WTC11 (cell line): ENCODE measurements at regions not wholly inside any gene's neighbourhood (a gene's known extent, or its start where the extent isn't known, plus 50 kb on each side); places are given as distances from the start of the nearest gene placed in this dataset.
"Not testable (repeated sequence)": the region's sequence is repeated elsewhere in the genome, so short reads cannot be mapped to it uniquely, and the experiment has no call there.

ENCODE experiments used
- ATAC-seq: fragments of 200-7000 bp; cut with Tn5 transposase; 2 replicates; pipeline ENCODE4 v1.10.0; 2021; ENCODE audit warnings: mild to moderate bottlenecking, moderate library complexity
- CTCF ChIA-PET: fragments of 300-600 bp; sonication (Branson Sonifier 250); formaldehyde crosslinking; loops from one replicate; lab custom pipeline; 2021; ENCODE audit warnings: antibody characterized with exemption; lab: Charles Lee
- POLR2A ChIA-PET: fragments of 350-600 bp; sonication (Branson Sonifier 250); formaldehyde crosslinking; loops from one replicate; lab custom pipeline; 2021; ENCODE audit warnings: antibody characterized with exemption; lab: Charles Lee
- DNase-seq: peaks from one replicate; pipeline ENCODE4 v3.0.0; 2021; ENCODE audit warnings: low spot score
- H3K27ac Mint-ChIP-seq: 2 replicates; pipeline ENCODE4 v1.8.0; 2021; ENCODE audit warnings: mixed read lengths
- H3K27me3 Mint-ChIP-seq: 2 replicates; pipeline ENCODE4 v1.8.0; 2021; ENCODE audit warnings: low read depth, mild to moderate bottlenecking, moderate library complexity, mixed read lengths
- H3K36me3 Mint-ChIP-seq: 2 replicates; pipeline ENCODE4 v1.8.0; 2021; ENCODE audit warnings: mixed read lengths
- H3K4me1 Mint-ChIP-seq: 2 replicates; pipeline ENCODE4 v1.8.0; 2022; ENCODE audit warnings: mixed read lengths
- H3K4me3 Mint-ChIP-seq: 2 replicates; pipeline ENCODE4 v1.8.0; 2021; ENCODE audit warnings: mild to moderate bottlenecking, moderate library complexity, mixed read lengths
- H3K9me3 Mint-ChIP-seq: 2 replicates; pipeline ENCODE4 v1.8.0; 2021; ENCODE audit warnings: mixed read lengths
- CBFB ChIP-seq: sonication (generic); formaldehyde crosslinking; IDR thresholded peaks from 2 replicates; pipeline ENCODE4 v1.8.1; 2022; ENCODE audit warnings: mild to moderate bottlenecking, low read depth, missing genetic modification reagents
- CREM ChIP-seq: sonication (generic); formaldehyde crosslinking; IDR thresholded peaks from 2 replicates; pipeline ENCODE4 v1.8.1; 2022; ENCODE audit warnings: mild to moderate bottlenecking, missing genetic modification reagents, moderate library complexity
- ELF4 ChIP-seq: sonication (generic); formaldehyde crosslinking; IDR thresholded peaks from 2 replicates; pipeline ENCODE4 v1.8.1; 2022; ENCODE audit warnings: low read depth, mild to moderate bottlenecking, moderate library complexity, missing genetic modification reagents
- EMX1 ChIP-seq: fragments of 250-450 bp; sonication (Bioruptor Pico); IDR thresholded peaks from 2 replicates; pipeline ENCODE4 v1.8.0; 2021; ENCODE audit warnings: mild to moderate bottlenecking
- ESRRA ChIP-seq: sonication (generic); formaldehyde crosslinking; IDR thresholded peaks from 2 replicates; pipeline ENCODE4 v1.8.1; 2022; ENCODE audit warnings: mild to moderate bottlenecking, missing genetic modification reagents, borderline replicate concordance
- ETV6 ChIP-seq: sonication (generic); formaldehyde crosslinking; IDR thresholded peaks from 2 replicates; pipeline ENCODE4 v1.8.1; 2022; ENCODE audit warnings: mild to moderate bottlenecking, missing genetic modification reagents
- FOXJ3 ChIP-seq: sonication (generic); formaldehyde crosslinking; IDR thresholded peaks from 2 replicates; pipeline ENCODE4 v1.9.0; 2021; ENCODE audit warnings: missing genetic modification reagents, mild to moderate bottlenecking, borderline replicate concordance
- FOXP1 ChIP-seq: sonication (generic); formaldehyde crosslinking; IDR thresholded peaks from 2 replicates; pipeline ENCODE4 v1.8.0; 2022; ENCODE audit warnings: missing genetic modification reagents, mild to moderate bottlenecking, moderate library complexity, borderline replicate concordance
- GABPB1 ChIP-seq: sonication (generic); formaldehyde crosslinking; IDR thresholded peaks from 2 replicates; pipeline ENCODE4 v1.8.1; 2023; ENCODE audit warnings: mild to moderate bottlenecking, missing genetic modification reagents
- NR2C2 ChIP-seq: sonication (generic); formaldehyde crosslinking; IDR thresholded peaks from 2 replicates; pipeline ENCODE4 v1.8.0; 2022; ENCODE audit warnings: mild to moderate bottlenecking, missing genetic modification reagents
- OVOL2 ChIP-seq: fragments of 250-450 bp; sonication (Bioruptor Pico); IDR thresholded peaks from 2 replicates; pipeline ENCODE4 v1.9.0; 2021; ENCODE audit warnings: mild to moderate bottlenecking, borderline replicate concordance
- RELA ChIP-seq: sonication (generic); formaldehyde crosslinking; IDR thresholded peaks from 2 replicates; pipeline ENCODE4 v1.8.1; 2022; ENCODE audit warnings: missing genetic modification reagents, mild to moderate bottlenecking, borderline replicate concordance
- RORB ChIP-seq: fragments of 250-450 bp; sonication (Bioruptor Pico); IDR thresholded peaks from 2 replicates; pipeline ENCODE4 v1.9.0; 2021; ENCODE audit warnings: mild to moderate bottlenecking
- SP1 ChIP-seq: sonication (generic); formaldehyde crosslinking; conservative IDR thresholded peaks from 2 replicates; pipeline ENCODE4 v1.8.1; 2022; ENCODE audit warnings: missing genetic modification reagents
- ZNF138 ChIP-seq: sonication (generic); formaldehyde crosslinking; conservative IDR thresholded peaks from 2 replicates; pipeline ENCODE4 v1.8.1; 2022; ENCODE audit warnings: mild to moderate bottlenecking, moderate library complexity, missing genetic modification reagents
- ZNF263 ChIP-seq: sonication (generic); formaldehyde crosslinking; IDR thresholded peaks from 2 replicates; pipeline ENCODE4 v1.8.1; 2022; ENCODE audit warnings: low read depth, mild to moderate bottlenecking, moderate library complexity, missing genetic modification reagents
- ZNF396 ChIP-seq: fragments of 250-450 bp; sonication (Bioruptor Pico); IDR thresholded peaks from 2 replicates; pipeline ENCODE4 v1.8.0; 2021; ENCODE audit warnings: mild to moderate bottlenecking, moderate library complexity, borderline replicate concordance
- TF ChIP-seq, protein P1 (sequence below): sonication (generic); formaldehyde crosslinking; IDR thresholded peaks from 2 replicates; pipeline ENCODE4 v1.8.1; 2022; ENCODE audit warnings: mild to moderate bottlenecking, moderate library complexity, missing genetic modification reagents
- TF ChIP-seq, protein P2 (sequence below): sonication (generic); formaldehyde crosslinking; IDR thresholded peaks from 2 replicates; pipeline ENCODE4 v1.8.0; 2023; ENCODE audit warnings: missing genetic modification reagents
- TF ChIP-seq, protein P3 (sequence below): sonication (generic); formaldehyde crosslinking; IDR thresholded peaks from 2 replicates; pipeline ENCODE4 v1.8.1; 2022; ENCODE audit warnings: low read depth, mild to moderate bottlenecking, moderate library complexity, missing genetic modification reagents, borderline replicate concordance
- TF ChIP-seq, protein P4 (sequence below): sonication (generic); formaldehyde crosslinking; IDR thresholded peaks from 2 replicates; pipeline ENCODE4 v1.8.1; 2023; ENCODE audit warnings: mild to moderate bottlenecking, moderate library complexity, missing genetic modification reagents
- TF ChIP-seq, protein P5 (sequence below): sonication (generic); formaldehyde crosslinking; IDR thresholded peaks from 2 replicates; pipeline ENCODE4 v1.8.0; 2022; ENCODE audit warnings: mild to moderate bottlenecking, missing genetic modification reagents
- TF ChIP-seq, protein P6 (sequence below): sonication (generic); formaldehyde crosslinking; IDR thresholded peaks from 2 replicates; pipeline ENCODE4 v1.8.0; 2022; ENCODE audit warnings: mild to moderate bottlenecking, missing genetic modification reagents
- TF ChIP-seq, protein P7 (sequence below): sonication (generic); formaldehyde crosslinking; IDR thresholded peaks from 2 replicates; pipeline ENCODE4 v1.8.1; 2022; ENCODE audit warnings: mild to moderate bottlenecking, missing genetic modification reagents, moderate library complexity, borderline replicate concordance
- TF ChIP-seq, protein P8 (sequence below): sonication (generic); formaldehyde crosslinking; IDR thresholded peaks from 2 replicates; pipeline ENCODE4 v1.8.1; 2023; ENCODE audit warnings: mild to moderate bottlenecking, missing genetic modification reagents, moderate library complexity

DNA sequence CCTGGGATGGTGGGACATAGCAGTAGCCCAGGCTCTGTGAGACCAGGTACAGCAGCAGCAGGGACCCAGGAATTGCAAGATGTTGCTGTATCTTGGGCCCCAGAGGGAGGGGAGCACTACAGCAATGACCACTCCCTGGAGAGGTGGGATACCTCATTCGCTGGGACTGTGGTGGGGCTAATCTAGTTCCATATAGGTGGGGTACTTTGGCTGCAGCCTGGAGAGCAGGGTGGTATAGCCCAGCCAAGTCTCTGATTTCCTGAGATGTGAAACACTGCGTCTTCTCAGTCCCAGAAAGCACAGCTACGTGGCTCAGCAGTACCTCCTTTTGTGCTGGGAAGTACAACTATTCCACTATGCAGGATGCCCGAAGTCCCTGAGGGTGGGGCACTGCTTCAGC, 163.7 kb upstream of the ARHGAP5 start:
- DNase-seq = no peak
- Mint-ChIP-seq H3K27me3 (no peaks in the 10 kb centered on the region), H3K36me3 (peaks cover 26% of the 10 kb centered on the region), H3K9me3 (peaks cover 38% of the 10 kb centered on the region), H3K27ac (no peak overlapping the region), H3K4me1 (no peaks in the 10 kb centered on the region), H3K4me3 (no peak overlapping the region)
- POLR2A ChIA-PET = no interaction called here
- ATAC-seq = no peak
- TF ChIP-seq RORB (CRISPR knock-in tag) = no peak
- no peak for TF ChIP-seq ELF4
- TF ChIP-seq, protein P1, sequence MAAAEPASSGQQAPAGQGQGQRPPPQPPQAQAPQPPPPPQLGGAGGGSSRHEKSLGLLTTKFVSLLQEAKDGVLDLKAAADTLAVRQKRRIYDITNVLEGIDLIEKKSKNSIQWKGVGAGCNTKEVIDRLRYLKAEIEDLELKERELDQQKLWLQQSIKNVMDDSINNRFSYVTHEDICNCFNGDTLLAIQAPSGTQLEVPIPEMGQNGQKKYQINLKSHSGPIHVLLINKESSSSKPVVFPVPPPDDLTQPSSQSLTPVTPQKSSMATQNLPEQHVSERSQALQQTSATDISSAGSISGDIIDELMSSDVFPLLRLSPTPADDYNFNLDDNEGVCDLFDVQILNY = no peak
- TF ChIP-seq OVOL2 (CRISPR knock-in tag) = no peak
- TF ChIP-seq, protein P2, sequence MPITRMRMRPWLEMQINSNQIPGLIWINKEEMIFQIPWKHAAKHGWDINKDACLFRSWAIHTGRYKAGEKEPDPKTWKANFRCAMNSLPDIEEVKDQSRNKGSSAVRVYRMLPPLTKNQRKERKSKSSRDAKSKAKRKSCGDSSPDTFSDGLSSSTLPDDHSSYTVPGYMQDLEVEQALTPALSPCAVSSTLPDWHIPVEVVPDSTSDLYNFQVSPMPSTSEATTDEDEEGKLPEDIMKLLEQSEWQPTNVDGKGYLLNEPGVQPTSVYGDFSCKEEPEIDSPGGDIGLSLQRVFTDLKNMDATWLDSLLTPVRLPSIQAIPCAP (CRISPR knock-in tag) = no peak
- TF ChIP-seq ETV6 (CRISPR knock-in tag) = no peak
- no peak for TF ChIP-seq ZNF138 (CRISPR knock-in tag)
- TF ChIP-seq, protein P3, sequence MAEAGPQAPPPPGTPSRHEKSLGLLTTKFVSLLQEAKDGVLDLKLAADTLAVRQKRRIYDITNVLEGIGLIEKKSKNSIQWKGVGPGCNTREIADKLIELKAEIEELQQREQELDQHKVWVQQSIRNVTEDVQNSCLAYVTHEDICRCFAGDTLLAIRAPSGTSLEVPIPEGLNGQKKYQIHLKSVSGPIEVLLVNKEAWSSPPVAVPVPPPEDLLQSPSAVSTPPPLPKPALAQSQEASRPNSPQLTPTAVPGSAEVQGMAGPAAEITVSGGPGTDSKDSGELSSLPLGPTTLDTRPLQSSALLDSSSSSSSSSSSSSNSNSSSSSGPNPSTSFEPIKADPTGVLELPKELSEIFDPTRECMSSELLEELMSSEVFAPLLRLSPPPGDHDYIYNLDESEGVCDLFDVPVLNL (CRISPR knock-in tag) = no peak
- TF ChIP-seq, protein P4, sequence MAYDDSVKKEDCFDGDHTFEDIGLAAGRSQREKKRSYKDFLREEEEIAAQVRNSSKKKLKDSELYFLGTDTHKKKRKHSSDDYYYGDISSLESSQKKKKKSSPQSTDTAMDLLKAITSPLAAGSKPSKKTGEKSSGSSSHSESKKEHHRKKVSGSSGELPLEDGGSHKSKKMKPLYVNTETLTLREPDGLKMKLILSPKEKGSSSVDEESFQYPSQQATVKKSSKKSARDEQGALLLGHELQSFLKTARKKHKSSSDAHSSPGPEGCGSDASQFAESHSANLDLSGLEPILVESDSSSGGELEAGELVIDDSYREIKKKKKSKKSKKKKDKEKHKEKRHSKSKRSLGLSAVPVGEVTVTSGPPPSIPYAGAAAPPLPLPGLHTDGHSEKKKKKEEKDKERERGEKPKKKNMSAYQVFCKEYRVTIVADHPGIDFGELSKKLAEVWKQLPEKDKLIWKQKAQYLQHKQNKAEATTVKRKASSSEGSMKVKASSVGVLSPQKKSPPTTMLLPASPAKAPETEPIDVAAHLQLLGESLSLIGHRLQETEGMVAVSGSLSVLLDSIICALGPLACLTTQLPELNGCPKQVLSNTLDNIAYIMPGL (CRISPR knock-in tag) = no peak
- no peak for TF ChIP-seq NR2C2 (CRISPR knock-in tag)
- no peak for TF ChIP-seq FOXJ3
- CTCF ChIA-PET = no interaction called here

DNA sequence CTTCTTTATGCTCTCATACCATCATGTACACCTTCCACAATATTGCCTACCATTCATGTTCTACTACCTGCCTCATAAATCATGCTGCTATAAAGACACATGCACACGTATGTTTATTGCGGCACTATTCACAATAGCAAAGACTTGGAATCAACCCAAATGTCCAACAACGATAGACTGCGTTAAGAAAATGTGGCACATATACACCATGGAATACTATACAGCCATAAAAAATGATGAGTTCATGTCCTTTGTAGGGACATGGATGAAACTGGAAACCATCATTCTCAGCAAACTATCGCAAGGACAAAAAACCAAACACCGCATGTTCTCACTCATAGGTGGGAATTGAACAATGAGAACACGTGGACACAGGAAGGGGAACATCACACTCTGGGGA, 158.8 kb upstream of the ARHGAP5 start:
- ATAC-seq, DNase-seq, H3K36me3 Mint-ChIP-seq, H3K27ac Mint-ChIP-seq, H3K9me3 Mint-ChIP-seq, POLR2A ChIA-PET, H3K4me1 Mint-ChIP-seq, H3K27me3 Mint-ChIP-seq, H3K4me3 Mint-ChIP-seq: not testable (repeated sequence)
- CTCF ChIA-PET = interaction anchor here (1.3 kb wide), 1 partner anchor 8 kb away, joined by 3 read pairs; no protein-coding TSS in a partner anchor

DNA sequence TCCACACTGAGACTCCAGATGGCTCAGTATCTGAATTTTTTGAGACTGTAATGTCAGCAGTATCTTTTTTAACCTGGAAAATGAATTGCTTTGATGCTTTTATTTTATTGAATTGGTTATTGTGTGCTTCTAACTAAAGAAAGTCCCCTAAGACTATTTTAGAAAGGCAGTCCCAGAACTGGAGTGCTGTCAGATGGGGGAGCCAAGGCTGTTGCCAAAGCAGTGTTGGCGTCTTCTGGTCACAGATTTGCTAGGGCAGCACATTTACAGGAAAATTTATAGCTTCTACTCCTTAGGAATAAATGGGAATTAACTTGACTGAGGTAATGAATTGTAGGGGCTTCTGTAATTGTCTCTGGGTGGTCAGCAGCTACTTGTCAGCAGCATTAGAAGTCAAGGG, 157.1 kb upstream of the ARHGAP5 start:
- CTCF ChIA-PET = no interaction called here
- TF ChIP-seq RELA (CRISPR knock-in tag) (no peak), EMX1 (CRISPR knock-in tag) (no peak), SP1 (CRISPR knock-in tag) (no peak), ZNF138 (CRISPR knock-in tag) (no peak), FOXP1 (CRISPR knock-in tag) (no peak), CREM (CRISPR knock-in tag) (no peak), CBFB (CRISPR knock-in tag) (no peak), ZNF396 (CRISPR knock-in tag) (no peak), ESRRA (no peak), ZNF263 (CRISPR knock-in tag) (no peak), GABPB1 (CRISPR knock-in tag) (no peak)
- TF ChIP-seq, protein P5, sequence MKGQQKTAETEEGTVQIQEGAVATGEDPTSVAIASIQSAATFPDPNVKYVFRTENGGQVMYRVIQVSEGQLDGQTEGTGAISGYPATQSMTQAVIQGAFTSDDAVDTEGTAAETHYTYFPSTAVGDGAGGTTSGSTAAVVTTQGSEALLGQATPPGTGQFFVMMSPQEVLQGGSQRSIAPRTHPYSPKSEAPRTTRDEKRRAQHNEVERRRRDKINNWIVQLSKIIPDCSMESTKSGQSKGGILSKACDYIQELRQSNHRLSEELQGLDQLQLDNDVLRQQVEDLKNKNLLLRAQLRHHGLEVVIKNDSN (CRISPR knock-in tag) = no peak
- TF ChIP-seq, protein P6, sequence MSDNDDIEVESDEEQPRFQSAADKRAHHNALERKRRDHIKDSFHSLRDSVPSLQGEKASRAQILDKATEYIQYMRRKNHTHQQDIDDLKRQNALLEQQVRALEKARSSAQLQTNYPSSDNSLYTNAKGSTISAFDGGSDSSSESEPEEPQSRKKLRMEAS = no peak
- TF ChIP-seq, protein P7, sequence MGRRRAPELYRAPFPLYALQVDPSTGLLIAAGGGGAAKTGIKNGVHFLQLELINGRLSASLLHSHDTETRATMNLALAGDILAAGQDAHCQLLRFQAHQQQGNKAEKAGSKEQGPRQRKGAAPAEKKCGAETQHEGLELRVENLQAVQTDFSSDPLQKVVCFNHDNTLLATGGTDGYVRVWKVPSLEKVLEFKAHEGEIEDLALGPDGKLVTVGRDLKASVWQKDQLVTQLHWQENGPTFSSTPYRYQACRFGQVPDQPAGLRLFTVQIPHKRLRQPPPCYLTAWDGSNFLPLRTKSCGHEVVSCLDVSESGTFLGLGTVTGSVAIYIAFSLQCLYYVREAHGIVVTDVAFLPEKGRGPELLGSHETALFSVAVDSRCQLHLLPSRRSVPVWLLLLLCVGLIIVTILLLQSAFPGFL (CRISPR knock-in tag) = no peak
- TF ChIP-seq, protein P8, sequence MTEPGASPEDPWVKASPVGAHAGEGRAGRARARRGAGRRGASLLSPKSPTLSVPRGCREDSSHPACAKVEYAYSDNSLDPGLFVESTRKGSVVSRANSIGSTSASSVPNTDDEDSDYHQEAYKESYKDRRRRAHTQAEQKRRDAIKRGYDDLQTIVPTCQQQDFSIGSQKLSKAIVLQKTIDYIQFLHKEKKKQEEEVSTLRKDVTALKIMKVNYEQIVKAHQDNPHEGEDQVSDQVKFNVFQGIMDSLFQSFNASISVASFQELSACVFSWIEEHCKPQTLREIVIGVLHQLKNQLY = no peak

More for the DNA sequence above, 157.1 kb upstream of the ARHGAP5 start:
- Mint-ChIP-seq H3K27me3 (no peaks in the 10 kb centered on the region), H3K4me1 (no peaks in the 10 kb centered on the region), H3K27ac (no peak overlapping the region), H3K36me3 (no peaks in the 10 kb centered on the region), H3K4me3 (no peak overlapping the region), H3K9me3 (peaks cover 4% of the 10 kb centered on the region; the same call in 1 of the 2 replicates)
- DNase-seq (no peak), ATAC-seq (no peak)
- POLR2A ChIA-PET = no interaction called here
